GM13977 (cell line): ENCODE measurements at regions not wholly inside any gene's neighbourhood (a gene's known extent, or its start where the extent isn't known, plus 50 kb on each side); places are given as distances from the start of the nearest gene placed in this dataset.
"Not testable (repeated sequence)": the region's sequence is repeated elsewhere in the genome, so short reads cannot be mapped to it uniquely, and the experiment has no call there.

ENCODE experiments used
- DNase-seq: peaks from one replicate; pipeline ENCODE4 v3.0.0; 2012; ENCODE audit warnings: low spot score
- in situ Hi-C: fragments of 300-500 bp; cut with MboI; formaldehyde crosslinking; loops from one replicate; pipeline ENCODE4 v1.12.0; 2022; ENCODE audit warnings: low sequenced_read_pairs, low pct_unique_long_range_greater_than_20kb, mixed read lengths, inconsistent platforms; ENCODE audit not compliant: unreplicated experiment
- TF ChIP-seq, protein P1 (sequence below): IDR thresholded peaks from 2 replicates; pipeline ENCODE4 v1.5.1; 2012; ENCODE audit warnings: mild to moderate bottlenecking, control low read depth; ENCODE audit not compliant: insufficient read depth; ENCODE audit errors: extremely low read depth, missing control alignments

DNA sequence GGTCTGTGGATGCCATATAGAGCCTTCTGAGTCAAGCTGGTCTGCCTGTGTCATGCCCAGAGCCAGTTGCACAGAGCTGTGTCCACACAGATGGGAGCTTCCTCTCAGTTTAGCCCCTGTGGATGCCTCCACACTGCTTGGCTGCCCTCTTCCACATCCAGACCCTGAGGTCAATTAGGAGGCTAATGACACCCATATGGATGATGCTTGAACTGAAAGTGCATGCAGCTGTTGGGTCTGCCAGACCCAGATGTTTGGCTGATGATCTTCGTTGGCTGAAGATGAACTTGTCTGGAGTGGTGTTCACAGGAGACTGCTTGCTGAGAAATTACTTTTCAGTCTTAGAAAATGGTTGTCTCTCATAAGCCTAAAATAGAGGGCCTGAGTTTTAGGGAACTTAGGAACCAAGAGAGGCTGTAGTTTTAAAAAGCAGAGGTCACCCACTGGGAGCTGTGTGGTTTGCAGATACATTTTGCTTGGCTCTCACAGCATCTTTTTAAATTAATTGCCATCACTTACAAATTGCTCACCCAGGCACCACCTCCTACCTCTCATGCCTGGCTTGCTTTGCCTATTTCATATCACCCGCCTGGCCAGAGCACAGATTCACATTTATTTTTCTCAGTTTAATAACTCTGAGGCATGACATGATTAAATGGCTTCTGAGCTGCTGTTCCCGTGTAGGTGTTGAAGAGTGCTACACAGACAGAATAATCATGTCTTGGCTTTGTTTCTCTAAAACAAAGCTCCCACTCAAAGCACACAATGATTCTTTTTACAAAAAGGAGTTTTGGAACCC is 176.1 kb downstream of the MINAR1 start:
- no peak for DNase-seq
- TF ChIP-seq, protein P1, sequence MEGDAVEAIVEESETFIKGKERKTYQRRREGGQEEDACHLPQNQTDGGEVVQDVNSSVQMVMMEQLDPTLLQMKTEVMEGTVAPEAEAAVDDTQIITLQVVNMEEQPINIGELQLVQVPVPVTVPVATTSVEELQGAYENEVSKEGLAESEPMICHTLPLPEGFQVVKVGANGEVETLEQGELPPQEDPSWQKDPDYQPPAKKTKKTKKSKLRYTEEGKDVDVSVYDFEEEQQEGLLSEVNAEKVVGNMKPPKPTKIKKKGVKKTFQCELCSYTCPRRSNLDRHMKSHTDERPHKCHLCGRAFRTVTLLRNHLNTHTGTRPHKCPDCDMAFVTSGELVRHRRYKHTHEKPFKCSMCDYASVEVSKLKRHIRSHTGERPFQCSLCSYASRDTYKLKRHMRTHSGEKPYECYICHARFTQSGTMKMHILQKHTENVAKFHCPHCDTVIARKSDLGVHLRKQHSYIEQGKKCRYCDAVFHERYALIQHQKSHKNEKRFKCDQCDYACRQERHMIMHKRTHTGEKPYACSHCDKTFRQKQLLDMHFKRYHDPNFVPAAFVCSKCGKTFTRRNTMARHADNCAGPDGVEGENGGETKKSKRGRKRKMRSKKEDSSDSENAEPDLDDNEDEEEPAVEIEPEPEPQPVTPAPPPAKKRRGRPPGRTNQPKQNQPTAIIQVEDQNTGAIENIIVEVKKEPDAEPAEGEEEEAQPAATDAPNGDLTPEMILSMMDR, result no peak
- in situ Hi-C loops, result no loop called here

GRCh38 chr15:79609506-79609905 is 177.4 kb downstream of the MINAR1 start:
- TF ChIP-seq, protein P1, result no peak
- DNase-seq, result no peak
- in situ Hi-C loops, result no loop called here

DNA sequence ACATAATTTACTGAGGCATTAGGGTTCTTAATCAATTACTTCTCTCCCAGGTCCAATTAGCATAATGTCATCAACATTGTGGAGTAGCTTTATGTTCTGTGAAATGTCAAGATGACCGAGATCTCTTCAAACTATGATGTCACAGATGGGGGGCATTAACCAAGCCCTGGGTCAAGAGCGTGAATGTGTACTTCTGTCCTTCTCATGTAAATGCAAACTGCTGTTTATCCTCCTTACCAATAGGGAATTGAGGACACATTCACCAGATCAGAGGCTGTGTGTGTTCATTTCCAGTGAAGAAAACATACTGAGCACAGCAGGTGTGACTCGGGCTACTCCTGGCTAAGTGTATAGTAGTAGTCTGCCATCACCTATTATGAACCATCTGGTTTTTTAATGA is 177.9 kb downstream of the MINAR1 start:
- in situ Hi-C loops, result no loop called here
- no peak for DNase-seq
- TF ChIP-seq, protein P1, result no peak

- in situ Hi-C loops, result no loop called here
- TF ChIP-seq, protein P1, result no peak
- DNase-seq, result no peak
These were observed 183.6 kb downstream of the MINAR1 start for GRCh38 chr15:79615754-79616153.

GRCh38 chr15:79617071-79617470 is 184.9 kb downstream of the MINAR1 start:
- no peak for DNase-seq
- in situ Hi-C loops, result no loop called here
- TF ChIP-seq, protein P1, result no peak

GRCh38 chr15:79620112-79620857 is 188.1 kb downstream of the MINAR1 start:
- in situ Hi-C loops, result no loop called here
- DNase-seq, result no peak
- TF ChIP-seq, protein P1, result no peak

DNA sequence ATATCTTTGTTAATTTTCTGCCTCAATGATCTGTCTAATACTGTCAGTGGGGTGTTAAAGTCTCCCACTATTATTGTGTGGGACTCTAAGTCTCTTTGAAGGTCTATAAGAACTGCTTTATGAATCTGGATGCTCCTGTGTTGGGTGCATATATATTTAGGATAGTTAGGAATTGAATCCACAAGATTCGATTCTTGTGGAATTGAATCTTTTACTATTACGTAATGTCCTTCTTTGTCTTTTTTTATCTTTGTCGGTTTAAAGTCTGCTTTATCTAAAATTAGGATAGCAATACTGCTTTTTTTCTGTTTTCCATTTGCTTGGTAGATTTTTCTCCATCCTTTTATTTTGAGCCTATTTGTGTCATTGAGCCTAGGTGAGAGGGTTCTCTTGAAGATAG is 189.7 kb downstream of the MINAR1 start:
- in situ Hi-C loops, result not testable (repeated sequence)

More for the DNA sequence above, 189.7 kb downstream of the MINAR1 start:
- not testable (repeated sequence) for DNase-seq
